ENCODE measurements at regions not wholly inside any gene's neighbourhood (a gene's known extent, or its start where the extent isn't known, plus 50 kb on each side); places are given as distances from the start of the nearest gene placed in this dataset.

- Histone ChIP-seq H3K4me3 (ENCODE audit: severe bottlenecking) (no peak overlapping the region), H3K4me1 (ENCODE audit: insufficient read depth, poor library complexity, severe bottlenecking) (no peaks in the 10 kb centered on the region), H3K9me3 (ENCODE audit: severe bottlenecking) (no peaks in the 10 kb centered on the region), H3K27ac (ENCODE audit: poor library complexity, severe bottlenecking) (no peak overlapping the region), H3K36me3 (ENCODE audit: low read depth) (no peaks in the 10 kb centered on the region), H3K27me3 (ENCODE audit: insufficient read depth, poor library complexity, severe bottlenecking) (peaks cover 13% of the 10 kb centered on the region)
- DNase-seq (ENCODE audit: low spot score) (no peak), ATAC-seq (ENCODE audit: low read depth) (no peak)
- no peak for TF ChIP-seq CTCF (IDR thresholded peaks at IDR 0.05; ENCODE audit: poor library complexity, severe bottlenecking)
Observed at GRCh38 chr6:76422511-76423213, 350.2 kb upstream of the IMPG1 start.

GRCh38 chr6:76420094-76420493 is 347.6 kb upstream of the IMPG1 start:
- Histone ChIP-seq H3K36me3 (ENCODE audit: low read depth) (no peaks in the 10 kb centered on the region), H3K9me3 (ENCODE audit: severe bottlenecking) (no peaks in the 10 kb centered on the region), H3K4me1 (ENCODE audit: insufficient read depth, poor library complexity, severe bottlenecking) (no peaks in the 10 kb centered on the region), H3K27ac (ENCODE audit: poor library complexity, severe bottlenecking) (no peak overlapping the region), H3K27me3 (ENCODE audit: insufficient read depth, poor library complexity, severe bottlenecking) (peaks cover 13% of the 10 kb centered on the region), H3K4me3 (ENCODE audit: severe bottlenecking) (no peak overlapping the region)
- no peak for DNase-seq (ENCODE audit: low spot score)
- ATAC-seq (ENCODE audit: low read depth) = no peak
- no peak for TF ChIP-seq CTCF (IDR thresholded peaks at IDR 0.05; ENCODE audit: poor library complexity, severe bottlenecking)

DNA sequence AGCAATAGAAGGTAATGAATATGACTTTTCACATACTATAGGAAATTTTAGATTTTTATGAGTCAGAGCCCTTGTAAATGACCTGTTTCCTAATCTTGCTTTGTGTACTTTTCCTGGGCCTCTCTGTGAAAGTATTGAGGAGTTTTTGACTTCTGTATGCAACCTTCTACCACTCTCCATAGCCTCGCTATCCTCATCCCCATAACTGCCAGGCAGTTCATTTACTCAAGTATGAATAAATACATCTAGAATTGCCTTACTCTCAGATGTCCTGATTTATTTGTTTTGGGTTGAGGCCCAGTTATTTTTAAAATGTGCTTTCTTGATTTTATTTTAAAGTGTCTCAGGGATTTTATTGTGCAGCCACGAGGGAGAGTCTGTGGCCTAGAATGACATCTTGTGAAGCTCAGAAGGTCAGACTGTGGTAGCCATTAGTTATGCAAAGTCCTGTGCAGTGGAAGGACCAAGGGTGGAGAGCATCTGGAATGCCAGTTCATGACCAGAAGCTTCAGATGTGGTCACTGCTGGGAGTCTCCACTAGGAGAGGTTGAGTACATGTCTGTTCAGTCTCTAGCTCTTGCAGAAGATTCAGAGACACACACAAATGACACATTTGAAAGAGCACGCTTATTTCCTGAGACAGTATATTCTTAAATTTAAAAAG is 346.2 kb upstream of the IMPG1 start:
- Histone ChIP-seq H3K27ac (ENCODE audit: poor library complexity, severe bottlenecking) (no peak overlapping the region), H3K27me3 (ENCODE audit: insufficient read depth, poor library complexity, severe bottlenecking) (peaks cover 13% of the 10 kb centered on the region), H3K4me1 (ENCODE audit: insufficient read depth, poor library complexity, severe bottlenecking) (no peaks in the 10 kb centered on the region), H3K4me3 (ENCODE audit: severe bottlenecking) (no peak overlapping the region), H3K36me3 (ENCODE audit: low read depth) (no peaks in the 10 kb centered on the region), H3K9me3 (ENCODE audit: severe bottlenecking) (no peaks in the 10 kb centered on the region)
- DNase-seq (ENCODE audit: low spot score) = no peak
- no peak for TF ChIP-seq CTCF (IDR thresholded peaks at IDR 0.05; ENCODE audit: poor library complexity, severe bottlenecking)
- no peak for ATAC-seq (ENCODE audit: low read depth)

- Histone ChIP-seq H3K4me3 (ENCODE audit: severe bottlenecking) (no peak overlapping the region), H3K9me3 (ENCODE audit: severe bottlenecking) (no peaks in the 10 kb centered on the region), H3K27me3 (ENCODE audit: insufficient read depth, poor library complexity, severe bottlenecking) (peaks cover 9% of the 10 kb centered on the region), H3K36me3 (ENCODE audit: low read depth) (no peaks in the 10 kb centered on the region), H3K4me1 (ENCODE audit: insufficient read depth, poor library complexity, severe bottlenecking) (no peaks in the 10 kb centered on the region), H3K27ac (ENCODE audit: poor library complexity, severe bottlenecking) (no peak overlapping the region)
- ATAC-seq (ENCODE audit: low read depth) = no peak
- no peak for DNase-seq (ENCODE audit: low spot score)
- no peak for TF ChIP-seq CTCF (IDR thresholded peaks at IDR 0.05; ENCODE audit: poor library complexity, severe bottlenecking)
Observed at GRCh38 chr6:76416821-76417605, 344.6 kb upstream of the IMPG1 start.

Measured in RWPE2 (cell line).